ENCODE measurements at regions not wholly inside any gene's neighbourhood (a gene's known extent, or its start where the extent isn't known, plus 50 kb on each side); places are given as distances from the start of the nearest gene placed in this dataset.

DNA sequence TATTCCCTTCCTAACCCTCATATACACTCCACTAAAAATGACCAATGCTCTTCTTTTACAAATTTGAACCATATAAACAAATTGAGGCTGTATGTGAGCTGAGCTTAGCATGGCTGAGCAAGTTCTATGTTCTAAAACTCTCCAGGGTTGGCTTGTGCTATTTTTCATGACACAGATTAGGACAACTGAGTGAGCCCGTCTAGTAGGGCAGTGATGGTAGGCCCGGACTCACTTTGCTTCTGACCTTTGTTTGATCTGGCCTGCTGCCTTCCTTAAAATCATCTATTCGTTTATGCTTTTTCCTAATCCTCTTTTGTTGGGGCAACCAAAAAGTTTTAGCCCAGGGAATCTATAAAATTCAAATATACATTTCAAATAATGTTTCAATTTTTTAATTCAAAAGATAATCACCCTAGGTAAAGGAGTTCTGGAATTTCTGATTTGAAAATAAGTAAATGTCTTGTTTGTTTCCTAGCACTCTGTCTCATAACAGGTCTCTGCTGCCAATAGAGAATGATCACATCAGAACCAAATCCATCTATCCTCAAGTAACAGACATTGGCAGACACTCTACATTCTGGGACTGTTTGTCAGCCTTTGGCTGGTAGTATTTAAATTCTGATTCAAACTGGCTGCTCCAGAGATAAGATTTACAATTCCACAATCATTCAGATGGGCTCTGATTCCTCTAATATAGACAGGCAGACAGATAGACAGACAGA, 217.0 kb upstream of the TARS1 start:
- TF ChIP-seq, protein P1, sequence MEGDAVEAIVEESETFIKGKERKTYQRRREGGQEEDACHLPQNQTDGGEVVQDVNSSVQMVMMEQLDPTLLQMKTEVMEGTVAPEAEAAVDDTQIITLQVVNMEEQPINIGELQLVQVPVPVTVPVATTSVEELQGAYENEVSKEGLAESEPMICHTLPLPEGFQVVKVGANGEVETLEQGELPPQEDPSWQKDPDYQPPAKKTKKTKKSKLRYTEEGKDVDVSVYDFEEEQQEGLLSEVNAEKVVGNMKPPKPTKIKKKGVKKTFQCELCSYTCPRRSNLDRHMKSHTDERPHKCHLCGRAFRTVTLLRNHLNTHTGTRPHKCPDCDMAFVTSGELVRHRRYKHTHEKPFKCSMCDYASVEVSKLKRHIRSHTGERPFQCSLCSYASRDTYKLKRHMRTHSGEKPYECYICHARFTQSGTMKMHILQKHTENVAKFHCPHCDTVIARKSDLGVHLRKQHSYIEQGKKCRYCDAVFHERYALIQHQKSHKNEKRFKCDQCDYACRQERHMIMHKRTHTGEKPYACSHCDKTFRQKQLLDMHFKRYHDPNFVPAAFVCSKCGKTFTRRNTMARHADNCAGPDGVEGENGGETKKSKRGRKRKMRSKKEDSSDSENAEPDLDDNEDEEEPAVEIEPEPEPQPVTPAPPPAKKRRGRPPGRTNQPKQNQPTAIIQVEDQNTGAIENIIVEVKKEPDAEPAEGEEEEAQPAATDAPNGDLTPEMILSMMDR (IDR thresholded peaks at IDR 0.05 in 4 of 5, conservative IDR thresholded peaks at IDR 0.05 in 1 of 5): no peak
- TF ChIP-seq POLR2A (IDR thresholded peaks at IDR 0.05): no peak
